Fibroblast of lung (primary cell): ENCODE measurements at regions not wholly inside any gene's neighbourhood (a gene's known extent, or its start where the extent isn't known, plus 50 kb on each side); places are given as distances from the start of the nearest gene placed in this dataset.

Experiments used
- CTCF ChIP-seq, 2 donors: IDR thresholded peaks in 1 of 2; conservative IDR thresholded peaks in 1 of 2; 1 replicate in 1 of 2; 2 replicates in 1 of 2; pipeline ENCODE4 v1.5.1; 2011 to 2012; ENCODE audit warnings: low read length in 2 of 2, control low read depth in 1 of 2, inconsistent platforms in 1 of 2, low read depth in 1 of 2, mild to moderate bottlenecking in 1 of 2
- EZH2 ChIP-seq: IDR thresholded peaks from 2 replicates; pipeline ENCODE4 v1.5.1; 2012; ENCODE audit warnings: low read length, control low read depth, mild to moderate bottlenecking; ENCODE audit errors: missing control alignments

GRCh38 chr17:13869331-13869940, 199.9 kb upstream of the COX10 start:
- TF ChIP-seq CTCF (conservative IDR thresholded peaks at IDR 0.05 in 1 of 2, IDR thresholded peaks at IDR 0.05 in 1 of 2; ENCODE audit: low read depth in 1 of 2, low read length in 2 of 2), result no peak
- no peak for TF ChIP-seq EZH2
